ENCODE measurements at regions not wholly inside any gene's neighbourhood (a gene's known extent, or its start where the extent isn't known, plus 50 kb on each side); places are given as distances from the start of the nearest gene placed in this dataset.
A peak's percentile ranks its signal among the peaks of the same experiment; 100 is the strongest.

DNA sequence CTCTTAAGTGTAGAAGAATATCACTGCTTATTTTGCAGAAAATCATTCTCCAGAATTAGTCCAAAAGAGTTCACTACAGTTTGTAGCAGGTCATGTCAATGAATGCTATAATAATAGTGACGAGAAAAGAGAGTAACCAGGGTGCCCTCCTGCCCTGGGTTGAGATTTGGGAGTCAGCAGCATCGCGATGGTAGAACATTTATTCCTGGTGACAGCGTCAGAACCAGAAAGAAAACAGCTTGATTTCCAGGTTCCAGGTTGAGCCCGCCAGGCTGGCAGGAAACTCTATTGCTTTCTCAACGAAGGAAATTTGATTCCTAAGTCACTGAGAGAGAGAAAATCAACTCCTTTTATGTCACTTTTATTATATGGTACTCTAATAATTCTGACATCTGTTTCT is 550.3 kb downstream of the QKI start:
- DNase-seq (ENCODE audit: extremely low spot score, insufficient read length, low read depth) (no peak), FAIRE-seq (no peak)

GRCh38 chr6:163963205-163964120 is 548.9 kb downstream of the QKI start:
- DNase-seq (ENCODE audit: extremely low spot score, insufficient read length, low read depth) (no peak), FAIRE-seq (no peak)

- FAIRE-seq, result no peak
- DNase-seq (ENCODE audit: extremely low spot score, insufficient read length, low read depth), result no peak
Observed at GRCh38 chr6:163962627-163963117, 548.2 kb downstream of the QKI start.

GRCh38 chr6:163960128-163960527 is 545.6 kb downstream of the QKI start:
- no peak for FAIRE-seq

GRCh38 chr6:163958646-163959045 is 544.1 kb downstream of the QKI start:
- DNase-seq (ENCODE audit: extremely low spot score, insufficient read length, low read depth) (no peak), FAIRE-seq (no peak)

More at GRCh38 chr6:163960128-163960527, 545.6 kb downstream of the QKI start:
- DNase-seq (ENCODE audit: extremely low spot score, insufficient read length, low read depth), result no peak

GRCh38 chr6:163956571-163957407 is 542.3 kb downstream of the QKI start:
- DNase-seq (ENCODE audit: extremely low spot score, insufficient read length, low read depth) (peak; percentile 64), FAIRE-seq (peak; percentile 87)

DNA sequence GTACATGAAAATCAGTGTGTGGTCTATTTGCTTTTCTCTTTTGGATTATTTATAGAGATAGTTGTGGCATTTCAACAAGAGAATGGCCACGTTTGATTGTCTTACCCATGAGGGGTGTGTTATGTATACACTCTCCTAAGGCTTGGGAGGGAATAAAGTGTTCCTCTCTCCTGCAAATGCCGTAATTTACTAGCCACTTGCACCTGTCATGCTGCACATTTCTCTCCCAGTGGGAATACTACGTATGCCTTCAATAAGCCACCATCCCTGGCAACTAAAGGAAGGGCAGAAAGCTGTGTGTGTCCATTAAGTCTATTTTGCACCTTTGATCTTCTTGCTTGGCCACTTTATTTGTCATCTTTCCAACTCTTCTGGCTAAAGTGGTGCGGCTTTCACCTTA is 541.2 kb downstream of the QKI start:
- DNase-seq (ENCODE audit: extremely low spot score, insufficient read length, low read depth) (no peak), FAIRE-seq (no peak)

DNA sequence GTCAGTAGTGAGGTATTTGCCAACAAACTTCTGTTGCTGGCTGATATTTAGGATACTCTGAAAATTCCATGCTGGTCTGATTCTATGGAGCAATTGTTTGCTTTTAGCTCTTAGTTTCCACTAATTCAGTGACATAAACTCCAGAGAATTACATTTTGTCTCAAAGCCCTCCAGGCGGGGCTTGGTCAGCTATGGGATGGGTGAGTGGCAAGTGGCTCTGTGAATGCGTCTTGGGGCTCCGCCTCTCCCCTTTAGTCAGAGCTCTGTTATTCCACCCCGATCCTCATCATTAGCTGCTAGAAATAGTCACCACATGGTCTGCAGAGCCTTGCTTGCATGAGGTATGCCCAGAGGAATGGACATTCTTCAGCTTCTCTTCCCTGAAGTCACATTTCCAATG is 540.6 kb downstream of the QKI start:
- FAIRE-seq (no peak), DNase-seq (ENCODE audit: extremely low spot score, insufficient read length, low read depth) (no peak)

DNA sequence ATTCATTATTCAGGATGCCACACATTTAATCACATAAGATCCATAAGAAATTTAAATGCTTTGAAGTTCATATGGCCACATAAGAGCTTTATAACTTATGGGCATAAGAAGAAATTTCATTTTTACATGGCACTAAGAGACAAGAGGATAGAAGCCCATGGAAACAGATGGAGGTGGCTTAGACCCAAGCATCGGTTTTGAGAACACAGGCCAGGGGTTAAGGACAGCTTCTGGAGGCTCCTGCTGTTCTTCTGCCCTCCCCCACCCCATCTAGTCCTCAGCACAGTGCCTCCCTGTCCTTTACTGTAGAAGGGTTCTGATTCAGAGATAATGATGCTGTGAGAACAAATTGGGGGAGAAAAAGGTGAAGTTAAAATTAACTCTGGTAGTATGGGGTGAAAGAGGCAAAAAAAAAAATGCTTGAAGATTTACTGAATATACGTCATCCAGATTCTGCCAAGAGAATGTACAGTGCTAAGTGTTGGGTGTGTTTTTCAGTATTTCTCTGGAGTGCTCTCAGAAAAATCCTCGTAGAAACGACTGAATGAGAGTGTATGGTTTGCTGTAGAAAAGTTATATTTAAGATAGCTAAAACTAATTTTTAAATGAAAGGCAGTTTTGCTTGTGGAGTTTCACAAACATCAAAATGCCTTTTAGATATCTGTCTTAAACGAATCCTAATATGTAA is 539.7 kb downstream of the QKI start:
- FAIRE-seq (no peak), DNase-seq (ENCODE audit: extremely low spot score, insufficient read length, low read depth) (no peak)

GRCh38 chr6:163952005-163952404 is 537.5 kb downstream of the QKI start:
- FAIRE-seq, result no peak
- no peak for DNase-seq (ENCODE audit: extremely low spot score, insufficient read length, low read depth)

- no peak for FAIRE-seq
- DNase-seq (ENCODE audit: extremely low spot score, insufficient read length, low read depth), result no peak
Observed at GRCh38 chr6:163951326-163951725, 536.8 kb downstream of the QKI start.

DNA sequence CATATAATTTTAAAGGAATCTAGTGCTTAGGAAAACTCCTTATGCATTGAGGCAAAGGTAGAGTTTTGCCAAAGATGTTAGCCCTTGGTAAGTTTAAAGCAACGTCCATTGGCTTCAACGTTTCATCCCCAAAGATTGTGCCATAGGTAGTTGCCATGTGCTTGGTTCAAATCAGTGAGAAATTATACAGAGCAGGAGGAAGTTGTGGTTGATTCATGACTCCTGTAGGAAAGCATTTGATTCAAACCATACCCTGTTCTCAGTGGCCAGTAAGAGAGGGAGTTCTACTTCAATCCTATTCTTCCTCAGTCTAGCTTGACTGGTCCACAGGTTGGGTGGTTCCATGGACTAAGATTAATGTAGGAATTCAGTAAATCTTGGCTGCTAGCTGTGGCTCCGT is 535.6 kb downstream of the QKI start:
- FAIRE-seq (no peak), DNase-seq (ENCODE audit: extremely low spot score, insufficient read length, low read depth) (no peak)

- DNase-seq (ENCODE audit: extremely low spot score, insufficient read length, low read depth), result no peak
- FAIRE-seq, result no peak
Observed at GRCh38 chr6:163949431-163949830, 534.9 kb downstream of the QKI start.

DNA sequence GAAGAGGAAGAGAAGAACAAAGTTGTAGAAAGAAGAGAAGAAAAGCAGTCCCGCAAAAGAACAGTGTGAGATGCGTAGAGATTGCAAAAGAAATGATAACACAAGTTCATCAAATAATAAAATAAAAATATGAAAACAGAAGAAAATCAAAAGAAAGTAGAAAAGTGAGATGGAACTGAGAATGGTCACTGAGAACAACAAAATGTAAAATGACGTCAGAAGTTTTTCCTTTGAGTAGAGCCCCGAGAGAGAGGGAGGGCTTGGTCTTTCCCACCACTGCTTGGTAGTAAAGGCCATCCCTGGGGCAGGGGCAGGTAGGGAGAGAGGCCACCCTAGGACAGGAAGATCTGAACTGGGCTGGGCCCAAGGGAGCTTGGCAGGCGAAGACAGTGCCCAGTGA is 533.7 kb downstream of the QKI start:
- FAIRE-seq (no peak), DNase-seq (ENCODE audit: extremely low spot score, insufficient read length, low read depth) (no peak)

DNA sequence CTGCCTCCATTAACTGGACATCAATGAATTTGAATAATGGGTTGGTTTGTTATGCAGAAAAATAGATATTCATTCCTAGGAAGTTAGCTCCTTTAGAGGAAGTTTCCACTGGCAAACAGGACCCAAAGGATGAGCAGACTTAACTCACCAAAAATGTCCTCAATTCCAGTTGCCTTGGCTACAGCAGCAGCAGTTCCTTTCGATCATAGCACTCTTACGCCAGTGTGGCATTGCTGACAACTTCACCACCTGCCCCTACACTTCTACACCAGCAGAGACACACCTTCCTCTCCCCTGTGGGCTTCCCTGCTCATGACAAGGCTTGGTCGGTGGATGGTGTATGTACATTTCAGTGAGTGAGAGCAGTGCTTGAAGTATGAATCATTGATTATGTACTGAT is 532.8 kb downstream of the QKI start:
- DNase-seq (ENCODE audit: extremely low spot score, insufficient read length, low read depth) (no peak), FAIRE-seq (no peak)

- no peak for FAIRE-seq
- no peak for DNase-seq (ENCODE audit: extremely low spot score, insufficient read length, low read depth)
Observed at GRCh38 chr6:163946437-163946836, 531.9 kb downstream of the QKI start.

- DNase-seq (ENCODE audit: extremely low spot score, insufficient read length, low read depth), result no peak
- FAIRE-seq, result no peak
Observed at GRCh38 chr6:163945808-163946207, 531.3 kb downstream of the QKI start.

- FAIRE-seq (no peak), DNase-seq (ENCODE audit: extremely low spot score, insufficient read length, low read depth) (no peak)
Observed at GRCh38 chr6:163944897-163945296, 530.4 kb downstream of the QKI start.

- DNase-seq (ENCODE audit: extremely low spot score, insufficient read length, low read depth) (no peak), FAIRE-seq (no peak)
Observed at GRCh38 chr6:163943607-163944385, 529.3 kb downstream of the QKI start.

DNA sequence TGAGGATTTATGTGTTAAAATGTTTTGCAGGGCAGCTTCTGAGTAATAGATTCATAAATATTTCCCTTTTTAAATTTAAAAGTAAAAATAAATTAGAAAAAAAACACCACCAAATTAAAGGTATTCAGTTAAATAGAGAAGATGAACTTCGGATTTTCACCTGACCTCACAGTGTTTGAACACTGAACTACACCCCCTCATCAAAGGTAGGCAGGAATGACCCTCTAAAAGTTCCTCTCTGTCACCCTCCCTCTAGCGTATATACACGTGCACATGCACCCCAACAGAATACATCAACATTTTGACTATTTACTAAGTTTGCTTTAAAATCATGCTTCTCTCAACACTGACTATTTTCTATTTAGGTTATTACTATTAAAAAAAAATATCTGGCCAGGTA is 528.3 kb downstream of the QKI start:
- DNase-seq (ENCODE audit: extremely low spot score, insufficient read length, low read depth), result no peak
- no peak for FAIRE-seq

Data from GM18507 (cell line).